Stomach (tissue), 8 donors: ENCODE measurements at regions not wholly inside any gene's neighbourhood (a gene's known extent, or its start where the extent isn't known, plus 50 kb on each side); places are given as distances from the start of the nearest gene placed in this dataset.

Experiments used
- DNase-seq, 2 donors: peaks; one replicate each; pipeline versions ENCODE4 v3.0.0 to v3.0.0-alpha.2; 2013 to 2019
- H3K27ac ChIP-seq, 5 donors: fragments of 200-600 bp in 4 of 5; sonication (generic) in 4 of 5; one replicate each; pipeline ENCODE4 v1.5.1; 2013 to 2019; ENCODE audit warnings: mild to moderate bottlenecking in 1 of 5, moderate library complexity in 1 of 5
- H3K27me3 ChIP-seq, 3 donors: fragments of 200-600 bp; sonication (generic); one replicate each; pipeline ENCODE4 v1.5.1; 2017 to 2019; ENCODE audit warnings: mixed run types in 1 of 3
- H3K36me3 ChIP-seq, 4 donors: fragments of 200-600 bp; sonication (generic); 1 replicate in 3 of 4; 2 replicates in 1 of 4; pipeline ENCODE4 v1.5.1; 2016 to 2019
- H3K4me1 ChIP-seq, 4 donors: fragments of 200-600 bp; sonication (generic); one replicate each; pipeline ENCODE4 v1.5.1; 2016 to 2019
- H3K4me3 ChIP-seq, 4 donors: fragments of 200-600 bp; sonication (generic) in 3 of 4; one replicate each; pipeline ENCODE4 v1.5.1; 2016 to 2019; ENCODE audit warnings: mild to moderate bottlenecking in 1 of 4
- H3K9me3 ChIP-seq, 4 donors: fragments of 200-600 bp; sonication (generic); one replicate each; pipeline ENCODE4 v1.5.1; 2016 to 2019
- EP300 ChIP-seq: sonication (generic); formaldehyde crosslinking; IDR thresholded peaks from one replicate; pipeline ENCODE4 v1.6.1; 2017; ENCODE audit warnings: antibody characterized with exemption
- POLR2A ChIP-seq, 4 donors: fragments of 450-650 bp; IDR thresholded peaks; one replicate each; pipeline ENCODE4 v1.6.1; 2016; ENCODE audit warnings: antibody characterized with exemption in 4 of 4, control low read depth in 2 of 4, mild to moderate bottlenecking in 1 of 4, moderate library complexity in 1 of 4
- POLR2AphosphoS5 ChIP-seq, 3 donors: sonication (generic); formaldehyde crosslinking; IDR thresholded peaks; one replicate each; pipeline ENCODE4 v1.6.1; 2016; ENCODE audit warnings: antibody characterized with exemption in 3 of 3
- WGBS, 5 donors: extraction: QIAGEN DNeasy Blood & Tissue Kit in 3 of 5; methylation state at CpG; one replicate each; pipeline versions ENCODE4 v1.1.5 to v1.1.7; 2013 to 2018; 5-methylcytosine and 5-hydroxymethylcytosine counted together
- intact Hi-C: fragments of 100-400 bp; cut with DNase I; formaldehyde crosslinking; loops from one replicate; pipeline ENCODE4 v1.15.1; 2023; ENCODE audit warnings: low total_unique reads
- TF ChIP-seq, protein P1 (sequence below), 7 experiments: fragments of 450-650 bp in 4 of 7; fragments of 200-600 bp in 3 of 7; sonication (generic) in 3 of 7; IDR thresholded peaks; one replicate each; pipeline ENCODE4 v1.5.1; 2016 to 2019; ENCODE audit warnings: antibody characterized with exemption in 7 of 7, control low read depth in 2 of 7, mild to moderate bottlenecking in 1 of 7
- donor health status: healthy with polysubstance abuse.
- donor health status: Bipolar disorder and iron deficiency.
- donor health status: healthy.

DNA sequence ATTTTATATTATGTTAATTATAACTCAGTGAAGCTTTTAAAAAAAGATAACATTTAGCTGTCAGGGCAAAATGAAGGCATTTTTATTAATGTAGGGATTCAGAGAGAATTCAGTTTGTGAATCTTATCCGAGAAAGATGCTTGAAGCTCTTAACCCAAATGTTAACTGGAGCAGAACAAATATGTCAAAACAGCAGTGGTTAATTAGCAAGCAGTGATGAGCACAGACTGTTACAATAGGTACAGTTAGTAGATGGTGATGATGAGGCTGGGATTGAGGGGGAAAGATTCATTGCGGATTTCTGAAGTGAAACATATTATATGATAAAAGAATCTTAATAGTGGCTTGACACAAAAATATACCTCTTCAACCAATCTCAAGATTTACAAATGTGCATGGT lies 356.7 kb downstream of the DIRAS2 start:
- intact Hi-C loops = no loop called here
- DNase-seq = no peak
- no peaks in the 10 kb centered on the region for H3K36me3 ChIP-seq
- TF ChIP-seq POLR2A (IDR thresholded peaks at IDR 0.05) (no peak), EP300 (no peak), POLR2AphosphoS5 (IDR thresholded peaks at IDR 0.05) (no peak)
- TF ChIP-seq, protein P1, sequence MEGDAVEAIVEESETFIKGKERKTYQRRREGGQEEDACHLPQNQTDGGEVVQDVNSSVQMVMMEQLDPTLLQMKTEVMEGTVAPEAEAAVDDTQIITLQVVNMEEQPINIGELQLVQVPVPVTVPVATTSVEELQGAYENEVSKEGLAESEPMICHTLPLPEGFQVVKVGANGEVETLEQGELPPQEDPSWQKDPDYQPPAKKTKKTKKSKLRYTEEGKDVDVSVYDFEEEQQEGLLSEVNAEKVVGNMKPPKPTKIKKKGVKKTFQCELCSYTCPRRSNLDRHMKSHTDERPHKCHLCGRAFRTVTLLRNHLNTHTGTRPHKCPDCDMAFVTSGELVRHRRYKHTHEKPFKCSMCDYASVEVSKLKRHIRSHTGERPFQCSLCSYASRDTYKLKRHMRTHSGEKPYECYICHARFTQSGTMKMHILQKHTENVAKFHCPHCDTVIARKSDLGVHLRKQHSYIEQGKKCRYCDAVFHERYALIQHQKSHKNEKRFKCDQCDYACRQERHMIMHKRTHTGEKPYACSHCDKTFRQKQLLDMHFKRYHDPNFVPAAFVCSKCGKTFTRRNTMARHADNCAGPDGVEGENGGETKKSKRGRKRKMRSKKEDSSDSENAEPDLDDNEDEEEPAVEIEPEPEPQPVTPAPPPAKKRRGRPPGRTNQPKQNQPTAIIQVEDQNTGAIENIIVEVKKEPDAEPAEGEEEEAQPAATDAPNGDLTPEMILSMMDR (IDR thresholded peaks at IDR 0.05) = no peak
- H3K4me3 ChIP-seq = no peak overlapping the region
- no peaks in the 10 kb centered on the region for H3K9me3 ChIP-seq
- H3K4me1 ChIP-seq = no peaks in the 10 kb centered on the region
- 81 to 93% (median 87%) methylated on average over 2 of the region's 2 CpGs for WGBS, 5 donors
- peaks cover 0 to 14% (median 0%) of the 10 kb centered on the region in 3 donors for H3K27me3 ChIP-seq
- no peak overlapping the region for H3K27ac ChIP-seq

DNA sequence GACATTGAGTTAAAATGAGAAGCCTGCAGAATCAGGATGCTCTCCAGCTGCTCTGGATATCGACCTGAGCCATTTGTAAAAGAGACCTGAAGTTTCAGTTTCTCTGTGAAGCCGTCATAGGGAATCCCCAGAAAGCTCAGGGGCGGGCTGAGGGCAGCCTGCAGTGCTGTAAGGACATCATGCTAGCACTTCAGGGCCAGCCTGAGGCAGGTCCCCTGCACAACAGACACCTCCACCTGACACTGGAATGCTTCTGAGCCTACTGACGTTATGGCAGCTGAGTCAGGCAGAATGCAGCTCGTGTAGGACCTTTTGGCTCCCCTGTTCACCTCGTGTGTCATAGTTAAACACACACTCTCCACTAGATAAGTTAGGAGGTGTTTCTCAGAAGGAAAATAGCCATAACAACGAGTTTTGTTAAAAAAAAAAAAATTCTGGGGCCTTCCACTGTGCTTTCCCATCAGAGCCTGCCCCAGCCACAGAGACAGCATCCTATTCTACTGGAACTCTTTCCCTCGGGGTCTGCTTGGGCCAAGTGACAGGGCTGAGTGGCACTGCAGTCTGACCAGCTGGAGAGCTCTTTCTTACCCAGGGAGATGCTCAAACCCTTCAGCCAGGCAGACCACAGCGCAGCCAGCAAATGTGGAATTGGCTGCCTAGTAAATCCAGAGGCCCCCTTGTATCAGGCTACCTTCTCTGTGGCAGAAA lies 354.9 kb downstream of the DIRAS2 start:
- H3K9me3 ChIP-seq = no peaks in the 10 kb centered on the region
- no peak overlapping the region for H3K27ac ChIP-seq
- H3K4me1 ChIP-seq = no peaks in the 10 kb centered on the region
- H3K27me3 ChIP-seq = peaks cover 0 to 14% (median 0%) of the 10 kb centered on the region in 3 donors
- intact Hi-C loops = no loop called here
- no peak for DNase-seq
- no peaks in the 10 kb centered on the region for H3K36me3 ChIP-seq
- no peak for TF ChIP-seq POLR2AphosphoS5 (IDR thresholded peaks at IDR 0.05)
- TF ChIP-seq POLR2A (IDR thresholded peaks at IDR 0.05) = no peak
- TF ChIP-seq, protein P1 (IDR thresholded peaks at IDR 0.05) = no peak
- TF ChIP-seq EP300 = no peak
- 43 to 54% (median 49%) methylated on average over 9 of the region's 9 CpGs for WGBS, 5 donors
- no peak overlapping the region for H3K4me3 ChIP-seq

DNA sequence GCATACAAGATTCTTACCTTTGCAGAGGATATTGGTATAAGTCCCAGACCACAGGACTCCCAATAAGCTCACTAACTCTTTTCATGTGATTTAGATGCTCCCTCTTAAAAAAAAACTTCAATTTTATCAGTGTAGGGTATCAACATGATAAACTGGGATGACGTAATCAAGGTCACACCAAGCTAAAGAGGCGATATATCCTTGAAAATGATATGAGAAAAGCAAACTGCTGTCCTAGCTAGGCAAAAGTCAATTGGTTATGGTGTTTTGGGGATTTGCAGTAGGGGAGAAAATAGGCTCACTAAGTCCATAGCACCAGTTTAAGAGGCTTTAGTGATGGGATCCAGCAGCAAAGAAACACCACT lies 354.4 kb downstream of the DIRAS2 start:
- H3K27ac ChIP-seq = no peak overlapping the region
- intact Hi-C loops = no loop called here
- H3K9me3 ChIP-seq = no peaks in the 10 kb centered on the region
- H3K4me3 ChIP-seq = no peak overlapping the region
- H3K27me3 ChIP-seq = peaks cover 0 to 14% (median 0%) of the 10 kb centered on the region in 3 donors
- no peaks in the 10 kb centered on the region for H3K36me3 ChIP-seq
- WGBS, 5 donors = 60 to 72% (median 61%) methylated on average over 2 of the region's 2 CpGs
- no peaks in the 10 kb centered on the region for H3K4me1 ChIP-seq
- no peak for TF ChIP-seq EP300
- no peak for TF ChIP-seq POLR2AphosphoS5 (IDR thresholded peaks at IDR 0.05)
- TF ChIP-seq, protein P1 (IDR thresholded peaks at IDR 0.05) = no peak
- TF ChIP-seq POLR2A (IDR thresholded peaks at IDR 0.05) = no peak
- DNase-seq = no peak

DNA sequence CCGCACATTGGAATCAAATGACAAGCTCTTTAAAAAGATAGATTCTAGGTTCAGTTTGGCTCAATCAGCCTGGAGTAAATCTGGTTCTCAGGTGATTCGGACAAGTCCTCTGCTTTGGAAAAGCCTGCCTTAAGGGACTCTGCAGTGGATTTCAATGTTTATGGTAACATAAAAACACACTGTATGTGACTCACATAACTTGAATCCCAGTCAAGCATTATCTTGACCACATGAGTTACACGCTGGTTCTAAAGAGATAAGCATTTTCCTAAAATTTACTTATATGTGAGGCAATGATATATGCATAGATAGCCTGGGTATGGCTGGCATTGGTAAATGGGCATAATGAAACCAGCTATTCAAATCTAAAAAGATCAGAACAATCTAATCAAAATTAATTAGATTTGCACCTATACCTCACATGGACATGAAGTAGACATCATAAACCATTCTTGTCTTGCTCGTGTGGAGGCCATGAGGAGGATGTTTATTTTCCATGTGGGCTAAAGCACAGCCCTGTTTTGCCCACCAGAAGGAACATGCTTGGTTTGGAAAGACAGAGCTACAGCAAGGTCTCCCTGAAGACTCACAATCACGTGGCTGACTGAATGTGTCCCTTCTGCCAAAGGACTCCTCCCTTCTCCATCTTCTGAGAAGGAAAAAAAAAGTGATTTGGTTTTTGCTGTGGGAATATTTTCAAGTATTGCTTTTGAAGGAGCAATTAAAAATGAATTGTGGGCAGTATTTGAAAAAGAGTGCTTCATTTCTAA lies 351.7 kb downstream of the DIRAS2 start:
- no peak for DNase-seq
- H3K27me3 ChIP-seq = peaks cover 0 to 17% (median 0%) of the 10 kb centered on the region in 3 donors
- H3K9me3 ChIP-seq = no peaks in the 10 kb centered on the region
- WGBS, 5 donors = 52 to 68% (median 59%) methylated on average over 5 of the region's 5 CpGs
- H3K4me3 ChIP-seq = no peak overlapping the region
- no peaks in the 10 kb centered on the region for H3K36me3 ChIP-seq
- H3K4me1 ChIP-seq = no peaks in the 10 kb centered on the region
- intact Hi-C loops = no loop called here
- no peak for TF ChIP-seq EP300
- no peak for TF ChIP-seq POLR2AphosphoS5 (IDR thresholded peaks at IDR 0.05)
- no peak for TF ChIP-seq POLR2A (IDR thresholded peaks at IDR 0.05)
- TF ChIP-seq, protein P1 (IDR thresholded peaks at IDR 0.05) = no peak
- no peak overlapping the region for H3K27ac ChIP-seq
